B cell (primary cell): ENCODE measurements at regions not wholly inside any gene's neighbourhood (a gene's known extent, or its start where the extent isn't known, plus 50 kb on each side); places are given as distances from the start of the nearest gene placed in this dataset.

ENCODE experiments used
- ATAC-seq: fragments of 200-7000 bp; cut with Tn5 transposase; one replicate; pipeline ENCODE4 v1.10.0; 2021; ENCODE audit warnings: low read depth, mild to moderate bottlenecking, moderate number of reproducible peaks, moderate library complexity
- CTCF ChIA-PET: fragments of 350-600 bp; sonication (Branson Sonifier 250); formaldehyde crosslinking; loops from one replicate; lab custom pipeline; 2021; ENCODE audit warnings: antibody characterized with exemption, inconsistent platforms; lab: Charles Lee
- POLR2A ChIA-PET: fragments of 350-600 bp; sonication (Branson Sonifier 250); formaldehyde crosslinking; loops from one replicate; lab custom pipeline; 2021; ENCODE audit warnings: antibody characterized with exemption; lab: Charles Lee
- DNase-seq: peaks from one replicate; pipeline ENCODE4 v3.0.0; 2013
- H2AFZ ChIP-seq: 2 replicates; pipeline ENCODE4 v1.6.1; 2012; ENCODE audit warnings: mild to moderate bottlenecking, low read depth, low read length; ENCODE audit not compliant: insufficient read depth, poor library complexity, severe bottlenecking
- H3K27ac ChIP-seq, 2 donors: 1 replicate in 1 of 2; 2 replicates in 1 of 2; pipeline ENCODE4 v1.5.1; 2012 to 2013; ENCODE audit warnings: low read length in 2 of 2, mild to moderate bottlenecking in 2 of 2, moderate library complexity in 1 of 2
- H3K27me3 ChIP-seq, 4 experiments: fragments of 200-600 bp in 1 of 4; sonication (generic) in 1 of 4; replicated peaks in 1 of 4; 1 replicate in 2 of 4; 2 replicates in 2 of 4; pipeline versions ENCODE4 v1.6.1 to v1.7.0; 2013 to 2016; ENCODE audit warnings: low read length in 3 of 4, mild to moderate bottlenecking in 2 of 4, mixed read lengths in 1 of 4, moderate library complexity in 1 of 4; ENCODE audit not compliant: insufficient read depth in 4 of 4, control insufficient read depth in 3 of 4; ENCODE audit errors: control extremely low read depth in 1 of 4
- H3K36me3 ChIP-seq, 2 experiments: replicated peaks in 1 of 2; 1 replicate in 1 of 2; 2 replicates in 1 of 2; pipeline versions ENCODE4 v1.6.1 to v1.7.1; 2013; ENCODE audit warnings: low read length in 1 of 2; ENCODE audit not compliant: insufficient read depth in 2 of 2, control insufficient read depth in 1 of 2; ENCODE audit errors: control extremely low read depth in 1 of 2, extremely low read depth in 1 of 2
- H3K4me1 ChIP-seq, 2 donors: fragments of 200-600 bp in 1 of 2; sonication (generic) in 1 of 2; 1 replicate in 1 of 2; 2 replicates in 1 of 2; pipeline versions ENCODE4 v1.5.1 to v1.6.1; 2013 to 2017; ENCODE audit warnings: low read length in 2 of 2; ENCODE audit not compliant: control insufficient read depth in 2 of 2, insufficient read depth in 2 of 2
- H3K4me2 ChIP-seq: replicated peaks from 2 replicates; pipeline ENCODE3; 2012; ENCODE audit warnings: mild to moderate bottlenecking, low read depth, low read length; ENCODE audit not compliant: poor library complexity, severe bottlenecking
- H3K4me3 ChIP-seq, 5 experiments: fragments of 200-600 bp in 1 of 5; sonication (generic) in 1 of 5; 1 replicate in 3 of 5; 2 replicates in 2 of 5; pipeline versions ENCODE4 v1.5.1 to v1.7.0; 2011 to 2016; ENCODE audit warnings: low read length in 4 of 5, mild to moderate bottlenecking in 4 of 5, low read depth in 2 of 5, control low read depth in 1 of 5, moderate library complexity in 1 of 5; ENCODE audit not compliant: insufficient read depth in 1 of 5; ENCODE audit errors: control extremely low read depth in 1 of 5, extremely low read depth in 1 of 5
- H3K79me2 ChIP-seq: fragments of 200-600 bp; sonication (generic); one replicate; pipeline ENCODE4 v1.6.0; 2016; ENCODE audit warnings: low read length; ENCODE audit not compliant: control insufficient read depth, insufficient read depth
- H3K9ac ChIP-seq: fragments of 200-600 bp; sonication (generic); 2 replicates; pipeline ENCODE4 v1.6.1; 2017; ENCODE audit warnings: mild to moderate bottlenecking, low read length, moderate library complexity
- H3K9me3 ChIP-seq, 3 donors: one replicate each; pipeline versions ENCODE4 v1.6.1 to v1.7.1; 2013; ENCODE audit warnings: low read length in 2 of 3; ENCODE audit not compliant: control insufficient read depth in 2 of 3, insufficient read depth in 1 of 3; ENCODE audit errors: control extremely low read depth in 1 of 3
- H4K20me1 ChIP-seq: 2 replicates; pipeline ENCODE4 v1.6.0; 2012; ENCODE audit warnings: mild to moderate bottlenecking, low read length; ENCODE audit not compliant: insufficient read depth, control insufficient read depth, poor library complexity, severe bottlenecking
- H3K27ac Mint-ChIP-seq: one replicate; pipeline ENCODE4 v1.8.0; 2021; ENCODE audit warnings: mixed read lengths
- H3K27me3 Mint-ChIP-seq: one replicate; pipeline ENCODE4 v1.8.0; 2021; ENCODE audit warnings: mixed read lengths
- H3K4me1 Mint-ChIP-seq: one replicate; pipeline ENCODE4 v1.8.0; 2021; ENCODE audit warnings: mixed read lengths
- H3K4me3 Mint-ChIP-seq: one replicate; pipeline ENCODE4 v1.8.0; 2021; ENCODE audit warnings: mixed read lengths
- H3K9me3 Mint-ChIP-seq: one replicate; pipeline ENCODE4 v1.8.0; 2022; ENCODE audit warnings: mixed read lengths; ENCODE audit not compliant: insufficient read depth
- CTCF ChIP-seq: fragments of 200-600 bp; IDR thresholded peaks from one replicate; pipeline ENCODE4 v1.8.0; 2022; ENCODE audit warnings: antibody characterized with exemption, mild to moderate bottlenecking
- EZH2 ChIP-seq: IDR thresholded peaks from 2 replicates; pipeline ENCODE4 v1.6.1; 2012; ENCODE audit warnings: borderline replicate concordance, low read depth, mild to moderate bottlenecking, moderate library complexity, low read length; ENCODE audit not compliant: insufficient read depth, poor library complexity, severe bottlenecking
- WGBS: methylation state at CpG from one replicate; pipeline ENCODE4 v1.1.5; 2013; ENCODE audit warnings: missing lambda C conversion rate; ENCODE audit not compliant: insufficient coverage; 5-methylcytosine and 5-hydroxymethylcytosine counted together
- intact Hi-C: fragments of 100-400 bp; cut with micrococcal nuclease; formaldehyde crosslinking; loops from one replicate; pipeline ENCODE4 v1.10.0; 2022

- ATAC-seq (no peak), DNase-seq (no peak)
- Histone ChIP-seq H2AFZ (no peak overlapping the region), H3K4me3 (no peak overlapping the region), H3K27ac (no peak overlapping the region), H3K4me2 (no peak overlapping the region), H3K9ac (no peak overlapping the region), H3K79me2 (no peaks in the 10 kb centered on the region), H3K9me3 (no peaks in the 10 kb centered on the region), H3K4me1 (no peaks in the 10 kb centered on the region), H3K36me3 (no peaks in the 10 kb centered on the region), H3K27me3 (no peaks in the 10 kb centered on the region), H4K20me1 (no peaks in the 10 kb centered on the region)
- Mint-ChIP-seq H3K4me1 (no peaks in the 10 kb centered on the region), H3K27me3 (no peaks in the 10 kb centered on the region), H3K9me3 (peaks cover 3% of the 10 kb centered on the region), H3K27ac (no peak overlapping the region), H3K4me3 (no peak overlapping the region)
- intact Hi-C loops: no loop called here
- POLR2A ChIA-PET: no interaction called here
- TF ChIP-seq CTCF (no peak), EZH2 (no peak)
- WGBS: 100% methylated on average over 2 of the region's 5 CpGs
- CTCF ChIA-PET: no interaction called here
Measured at GRCh38 chr1:216910081-216910840, 187.0 kb upstream of the ESRRG start.

- TF ChIP-seq EZH2 (no peak), CTCF (no peak)
- DNase-seq: no peak
- Histone ChIP-seq H3K79me2 (no peaks in the 10 kb centered on the region), H3K4me3 (no peak overlapping the region), H3K9me3 (no peaks in the 10 kb centered on the region), H3K9ac (no peak overlapping the region), H3K4me2 (no peak overlapping the region), H3K4me1 (no peaks in the 10 kb centered on the region), H3K36me3 (no peaks in the 10 kb centered on the region), H4K20me1 (no peaks in the 10 kb centered on the region), H3K27me3 (no peaks in the 10 kb centered on the region), H3K27ac (no peak overlapping the region), H2AFZ (no peak overlapping the region)
- 91% methylated on average over 2 of the region's 3 CpGs for WGBS
- no peaks in the 10 kb centered on the region for H3K4me1 Mint-ChIP-seq
- H3K27ac Mint-ChIP-seq: no peak overlapping the region
- POLR2A ChIA-PET: no interaction called here
- intact Hi-C loops: no loop called here
- no peak overlapping the region for H3K4me3 Mint-ChIP-seq
- no peak for ATAC-seq
- H3K27me3 Mint-ChIP-seq: no peaks in the 10 kb centered on the region
- peaks cover 3% of the 10 kb centered on the region for H3K9me3 Mint-ChIP-seq
- CTCF ChIA-PET: no interaction called here
Measured at GRCh38 chr1:216908126-216908525, 184.9 kb upstream of the ESRRG start.
